ENCODE measurements at regions not wholly inside any gene's neighbourhood (a gene's known extent, or its start where the extent isn't known, plus 50 kb on each side); places are given as distances from the start of the nearest gene placed in this dataset.

- TF ChIP-seq POLR2A (IDR thresholded peaks at IDR 0.05) (no peak), CTCF (IDR thresholded peaks at IDR 0.05 in 4 of 5, conservative IDR thresholded peaks at IDR 0.05 in 1 of 5) (no peak)
Observed at GRCh38 chr11:29783506-29783905, 233.3 kb downstream of the KCNA4 start.
